Fibroblast of skin of right biceps (primary cell): ENCODE measurements at regions not wholly inside any gene's neighbourhood (a gene's known extent, or its start where the extent isn't known, plus 50 kb on each side); places are given as distances from the start of the nearest gene placed in this dataset.

Experiments
- DNase-seq: peaks from one replicate; pipeline ENCODE4 v3.0.0-alpha.2; 2013

DNA sequence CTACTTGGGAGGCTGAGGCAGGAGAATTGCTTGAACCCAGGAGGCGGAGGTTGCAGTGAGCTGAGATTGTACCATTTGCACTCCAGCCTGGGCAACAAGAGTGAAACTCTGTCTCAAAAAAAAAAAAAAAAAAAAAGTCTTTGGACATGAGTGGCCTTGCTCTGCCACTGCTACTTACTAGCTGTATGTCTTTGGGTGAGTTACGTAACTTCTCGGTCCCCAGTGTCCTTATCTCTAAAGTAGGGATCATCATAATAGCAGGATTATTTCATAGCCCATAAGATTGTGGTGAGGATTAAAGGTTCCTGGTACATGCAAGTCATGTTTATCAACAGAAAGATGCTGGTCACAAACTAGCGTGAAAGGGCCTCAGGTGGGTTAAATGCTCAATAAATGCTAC is 53.9 kb upstream of the HEPHL1 start:
- DNase-seq: no peak

GRCh38 chr11:93967944-93968343 is 53.2 kb upstream of the HEPHL1 start:
- DNase-seq: no peak

GRCh38 chr11:93969925-93970922 is 50.9 kb upstream of the HEPHL1 start:
- no peak for DNase-seq
